ENCODE measurements at regions not wholly inside any gene's neighbourhood (a gene's known extent, or its start where the extent isn't known, plus 50 kb on each side); places are given as distances from the start of the nearest gene placed in this dataset.

DNA sequence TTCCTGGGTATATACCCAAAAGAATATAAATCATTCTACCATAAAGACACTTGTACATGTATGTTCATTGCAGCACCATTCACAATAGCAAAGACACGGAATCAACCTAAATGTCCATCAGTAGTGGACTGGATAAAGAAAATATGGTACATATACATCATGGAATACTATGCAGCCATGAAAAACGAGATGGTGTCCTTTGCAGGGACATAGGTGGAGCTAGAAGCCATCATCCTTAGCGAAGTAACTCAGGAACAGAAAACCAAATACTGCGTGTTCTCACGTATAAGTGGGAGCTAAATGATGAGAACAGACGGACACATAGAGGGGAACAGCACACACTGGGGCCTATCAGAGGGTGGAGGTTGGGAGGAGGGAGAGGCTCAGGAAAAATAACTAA lies 183.7 kb upstream of the CELF2 start:
- TF ChIP-seq, protein P1, sequence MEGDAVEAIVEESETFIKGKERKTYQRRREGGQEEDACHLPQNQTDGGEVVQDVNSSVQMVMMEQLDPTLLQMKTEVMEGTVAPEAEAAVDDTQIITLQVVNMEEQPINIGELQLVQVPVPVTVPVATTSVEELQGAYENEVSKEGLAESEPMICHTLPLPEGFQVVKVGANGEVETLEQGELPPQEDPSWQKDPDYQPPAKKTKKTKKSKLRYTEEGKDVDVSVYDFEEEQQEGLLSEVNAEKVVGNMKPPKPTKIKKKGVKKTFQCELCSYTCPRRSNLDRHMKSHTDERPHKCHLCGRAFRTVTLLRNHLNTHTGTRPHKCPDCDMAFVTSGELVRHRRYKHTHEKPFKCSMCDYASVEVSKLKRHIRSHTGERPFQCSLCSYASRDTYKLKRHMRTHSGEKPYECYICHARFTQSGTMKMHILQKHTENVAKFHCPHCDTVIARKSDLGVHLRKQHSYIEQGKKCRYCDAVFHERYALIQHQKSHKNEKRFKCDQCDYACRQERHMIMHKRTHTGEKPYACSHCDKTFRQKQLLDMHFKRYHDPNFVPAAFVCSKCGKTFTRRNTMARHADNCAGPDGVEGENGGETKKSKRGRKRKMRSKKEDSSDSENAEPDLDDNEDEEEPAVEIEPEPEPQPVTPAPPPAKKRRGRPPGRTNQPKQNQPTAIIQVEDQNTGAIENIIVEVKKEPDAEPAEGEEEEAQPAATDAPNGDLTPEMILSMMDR (IDR thresholded peaks at IDR 0.05) = no peak
- no peak for TF ChIP-seq POLR2A (IDR thresholded peaks at IDR 0.05)

Measured in thyroid gland (tissue), 4 donors.